HEK293 (cell line): ENCODE measurements at regions not wholly inside any gene's neighbourhood (a gene's known extent, or its start where the extent isn't known, plus 50 kb on each side); places are given as distances from the start of the nearest gene placed in this dataset.

Source experiments
- CTCF ChIA-PET: fragments of 350-600 bp; formaldehyde crosslinking; extraction: SDS; loops from one replicate; lab custom pipeline; 2021; ENCODE audit warnings: antibody characterized with exemption; lab: Yijun Ruan, JAX
- POLR2A ChIA-PET: fragments of 300-600 bp; formaldehyde crosslinking; extraction: SDS; loops from one replicate; lab custom pipeline; 2020; ENCODE audit warnings: antibody characterized with exemption, inconsistent platforms; lab: Yijun Ruan, JAX
- H3K27ac ChIP-seq: fragments of 200-500 bp; sonication (Bioruptor generic); 2 replicates; pipeline ENCODE4 v1.5.1; 2014; ENCODE audit warnings: low read depth, low read length, control low read depth, inconsistent platforms; ENCODE audit errors: extremely low read depth
- H3K36me3 ChIP-seq, 2 experiments: fragments of 200-500 bp in 1 of 2; sonication (Bioruptor generic) in 1 of 2; 1 replicate in 1 of 2; 2 replicates in 1 of 2; pipeline ENCODE4 v1.5.1; 2014 to 2017; ENCODE audit warnings: inconsistent platforms in 2 of 2, low read length in 2 of 2; ENCODE audit not compliant: control insufficient read depth in 2 of 2, insufficient read depth in 1 of 2
- H3K4me1 ChIP-seq: fragments of 200-500 bp; sonication (Bioruptor generic); 2 replicates; pipeline ENCODE4 v1.5.1; 2014; ENCODE audit warnings: mild to moderate bottlenecking, low read length, inconsistent platforms; ENCODE audit not compliant: control insufficient read depth, insufficient read depth
- H3K4me3 ChIP-seq: 2 replicates; pipeline ENCODE4 v1.5.1; 2011; ENCODE audit warnings: low read depth, mild to moderate bottlenecking, control low read depth, low read length, moderate library complexity
- H3K9me3 ChIP-seq: fragments of 200-500 bp; sonication (Bioruptor generic); 2 replicates; pipeline ENCODE4 v1.5.1; 2014; ENCODE audit warnings: low read depth, low read length, inconsistent platforms; ENCODE audit not compliant: control insufficient read depth, insufficient read depth
- AEBP2 ChIP-seq: fragments of 450-650 bp; formaldehyde crosslinking; IDR thresholded peaks from 2 replicates; pipeline ENCODE4 v1.5.1; 2016; ENCODE audit warnings: missing biosample characterization, missing genetic modification characterization, borderline replicate concordance
- REST ChIP-seq: fragments of 450-650 bp; formaldehyde crosslinking; IDR thresholded peaks from 2 replicates; pipeline ENCODE4 v1.5.1; 2016; ENCODE audit warnings: missing biosample characterization, missing genetic modification characterization
- TSHZ1 ChIP-seq: fragments of 450-650 bp; formaldehyde crosslinking; IDR thresholded peaks from 2 replicates; pipeline ENCODE4 v1.5.1; 2016; ENCODE audit warnings: missing biosample characterization, missing genetic modification characterization, borderline replicate concordance
- WT1 ChIP-seq: fragments of 450-650 bp; formaldehyde crosslinking; IDR thresholded peaks from 2 replicates; pipeline ENCODE4 v1.5.1; 2016; ENCODE audit warnings: missing biosample characterization, missing genetic modification characterization
- ZBTB10 ChIP-seq: fragments of 450-650 bp; formaldehyde crosslinking; IDR thresholded peaks from 2 replicates; pipeline ENCODE4 v1.5.1; 2016; ENCODE audit warnings: missing biosample characterization, missing genetic modification characterization
- ZNF184 ChIP-seq: fragments of 450-650 bp; IDR thresholded peaks from 2 replicates; pipeline ENCODE4 v1.5.1; 2018; ENCODE audit warnings: missing biosample characterization, mild to moderate bottlenecking, missing genetic modification characterization
- ZNF221 ChIP-seq: fragments of 450-650 bp; formaldehyde crosslinking; IDR thresholded peaks from 2 replicates; pipeline ENCODE4 v1.5.1; 2017; ENCODE audit warnings: missing biosample characterization, missing genetic modification characterization, borderline replicate concordance
- ZNF335 ChIP-seq: fragments of 450-650 bp; formaldehyde crosslinking; conservative IDR thresholded peaks from 2 replicates; pipeline ENCODE4 v1.5.1; 2016; ENCODE audit warnings: missing biosample characterization, missing genetic modification characterization
- ZNF354C ChIP-seq: fragments of 450-650 bp; formaldehyde crosslinking; IDR thresholded peaks from 2 replicates; pipeline ENCODE4 v1.5.1; 2016; ENCODE audit warnings: missing biosample characterization, missing genetic modification characterization, low read depth, borderline replicate concordance
- ZNF366 ChIP-seq: fragments of 450-650 bp; formaldehyde crosslinking; conservative IDR thresholded peaks from 2 replicates; pipeline ENCODE4 v1.5.1; 2016; ENCODE audit warnings: missing biosample characterization, missing genetic modification characterization
- ZNF37A ChIP-seq: fragments of 450-650 bp; IDR thresholded peaks from 2 replicates; pipeline ENCODE4 v1.5.1; 2018; ENCODE audit warnings: missing biosample characterization, missing genetic modification characterization
- ZNF433 ChIP-seq: fragments of 450-650 bp; formaldehyde crosslinking; IDR thresholded peaks from 2 replicates; pipeline ENCODE4 v1.5.1; 2016; ENCODE audit warnings: missing biosample characterization, missing genetic modification characterization, low read depth
- ZNF529 ChIP-seq: fragments of 450-650 bp; formaldehyde crosslinking; IDR thresholded peaks from 2 replicates; pipeline ENCODE4 v1.5.1; 2017; ENCODE audit warnings: missing genetic modification characterization, missing biosample characterization; ENCODE audit not compliant: insufficient replicate concordance
- ZNF580 ChIP-seq: fragments of 450-650 bp; formaldehyde crosslinking; IDR thresholded peaks from 2 replicates; pipeline ENCODE4 v1.5.1; 2016; ENCODE audit warnings: missing biosample characterization, missing genetic modification characterization
- ZNF610 ChIP-seq: fragments of 450-650 bp; formaldehyde crosslinking; IDR thresholded peaks from 2 replicates; pipeline ENCODE4 v1.5.1; 2016; ENCODE audit warnings: missing biosample characterization, missing genetic modification characterization, borderline replicate concordance
- ZNF624 ChIP-seq: fragments of 450-650 bp; formaldehyde crosslinking; IDR thresholded peaks from 2 replicates; pipeline ENCODE4 v1.5.1; 2017; ENCODE audit warnings: missing biosample characterization, missing genetic modification characterization
- ZNF670 ChIP-seq: fragments of 450-650 bp; formaldehyde crosslinking; IDR thresholded peaks from 2 replicates; pipeline ENCODE4 v1.5.1; 2016; ENCODE audit warnings: missing biosample characterization, missing genetic modification characterization, low read depth
- ZNF677 ChIP-seq: fragments of 450-650 bp; IDR thresholded peaks from 2 replicates; pipeline ENCODE4 v1.5.0; 2018; ENCODE audit warnings: missing biosample characterization, mild to moderate bottlenecking, missing genetic modification characterization, moderate library complexity
- ZNF747 ChIP-seq: fragments of 450-650 bp; formaldehyde crosslinking; IDR thresholded peaks from 2 replicates; pipeline ENCODE4 v1.5.1; 2016; ENCODE audit warnings: missing biosample characterization, missing genetic modification characterization
- ZNF785 ChIP-seq: fragments of 450-650 bp; formaldehyde crosslinking; IDR thresholded peaks from 2 replicates; pipeline ENCODE4 v1.5.1; 2016; ENCODE audit warnings: missing biosample characterization, missing genetic modification characterization
- ZSCAN30 ChIP-seq: fragments of 450-650 bp; IDR thresholded peaks from 2 replicates; pipeline ENCODE4 v1.5.1; 2018; ENCODE audit warnings: missing biosample characterization, mild to moderate bottlenecking, missing genetic modification characterization, moderate library complexity

GRCh38 chr2:133949595-133949994 is 304.3 kb upstream of the MGAT5 start:
- Histone ChIP-seq H3K4me1 (no peaks in the 10 kb centered on the region), H3K4me3 (no peak overlapping the region), H3K36me3 (no peaks in the 10 kb centered on the region), H3K9me3 (no peaks in the 10 kb centered on the region), H3K27ac (no peak overlapping the region)
- ChIA-PET CTCF (no interaction called here), POLR2A (no interaction called here)
- TF ChIP-seq ZNF747 (no peak), ZNF624 (tag by site-specific recombination) (no peak), ZNF354C (no peak), ZNF670 (no peak), AEBP2 (tag by site-specific recombination) (no peak), ZNF677 (tag by site-specific recombination) (no peak), ZBTB10 (no peak), ZNF184 (tag by site-specific recombination) (no peak), ZNF580 (tag by site-specific recombination) (no peak), WT1 (tag by site-specific recombination) (no peak)

GRCh38 chr2:133951209-133951608 is 302.7 kb upstream of the MGAT5 start:
- Histone ChIP-seq H3K4me1 (no peaks in the 10 kb centered on the region), H3K36me3 (no peaks in the 10 kb centered on the region), H3K9me3 (no peaks in the 10 kb centered on the region), H3K27ac (no peak overlapping the region), H3K4me3 (no peak overlapping the region)
- TF ChIP-seq ZNF433 (tag by site-specific recombination), result no peak
- TF ChIP-seq ZSCAN30, result no peak
- no peak for TF ChIP-seq ZNF610 (tag by site-specific recombination)
- no peak for TF ChIP-seq ZNF335
- TF ChIP-seq REST (tag by site-specific recombination), result no peak
- no peak for TF ChIP-seq ZNF366 (tag by site-specific recombination)
- TF ChIP-seq ZNF221, result no peak
- no peak for TF ChIP-seq ZNF529 (tag by site-specific recombination)
- no peak for TF ChIP-seq ZNF785 (tag by site-specific recombination)
- no peak for TF ChIP-seq TSHZ1 (tag by site-specific recombination)
- TF ChIP-seq ZNF37A, result no peak
- ChIA-PET CTCF (interaction anchor here (1.1 kb wide), 1 partner anchor 64 kb away, joined by 3 read pairs; no protein-coding TSS in a partner anchor), POLR2A (no interaction called here)
